Endothelial cell of umbilical vein (primary cell): ENCODE measurements at regions not wholly inside any gene's neighbourhood (a gene's known extent, or its start where the extent isn't known, plus 50 kb on each side); places are given as distances from the start of the nearest gene placed in this dataset.
A peak's percentile ranks its signal among the peaks of the same experiment; 100 is the strongest.

ENCODE experiments used
- BruUV-seq: library from RNA; stranded (reverse); fragments of 400-500 nt; replicated peaks from 2 replicates; lab custom pipeline; 2021; lab: Mats Ljungman, UMichigan
- CTCF ChIA-PET: fragments of 300-600, 350-600 bp; sonication (Branson Sonifier 250); formaldehyde crosslinking; loops from one replicate; lab custom pipeline; 2021; ENCODE audit warnings: antibody characterized with exemption, inconsistent platforms; lab: Charles Lee
- POLR2A ChIA-PET: fragments of 300-600, 350-600 bp; sonication (Branson Sonifier 250); formaldehyde crosslinking; loops from one replicate; lab custom pipeline; 2021; ENCODE audit warnings: antibody characterized with exemption, inconsistent platforms; lab: Charles Lee
- DNase-seq: peaks from one replicate; pipeline ENCODE4 v3.0.0-alpha.2; 2011; ENCODE audit warnings: low read depth, low spot score
- FAIRE-seq: peaks from 2 replicates; lab custom pipeline; 2011; peaks lifted over from hg19 to GRCh38; lab: Jason Lieb, UNC
- H2AFZ ChIP-seq: 2 replicates; pipeline ENCODE4 v1.6.0; 2012; ENCODE audit warnings: low read depth, low read length, control low read depth, inconsistent platforms
- H3K27ac ChIP-seq: 2 replicates; pipeline ENCODE4 v1.5.1; 2011; ENCODE audit warnings: low read depth, mild to moderate bottlenecking, control low read depth, low read length, moderate library complexity; ENCODE audit not compliant: insufficient read depth
- H3K27me3 ChIP-seq, 2 experiments: 2 replicates each; pipeline versions ENCODE4 v1.6.0 to v1.6.1; 2011; ENCODE audit warnings: low read length in 2 of 2, mixed read lengths in 1 of 2; ENCODE audit not compliant: control insufficient read depth in 2 of 2, insufficient read depth in 2 of 2
- H3K36me3 ChIP-seq, 2 experiments: 2 replicates in 1 of 2; 3 replicates in 1 of 2; pipeline ENCODE4 v1.5.1; 2011; ENCODE audit warnings: low read length in 2 of 2, mild to moderate bottlenecking in 1 of 2, moderate library complexity in 1 of 2; ENCODE audit not compliant: control insufficient read depth in 2 of 2, insufficient read depth in 2 of 2; ENCODE audit errors: extremely low read depth in 1 of 2
- H3K4me1 ChIP-seq: 3 replicates; pipeline ENCODE4 v1.5.1; 2011; ENCODE audit warnings: mild to moderate bottlenecking, low read length; ENCODE audit not compliant: control insufficient read depth, insufficient read depth; ENCODE audit errors: extremely low read depth
- H3K4me2 ChIP-seq: 2 replicates; pipeline ENCODE4 v1.6.1; 2011; ENCODE audit warnings: low read length, control low read depth, mixed read lengths; ENCODE audit not compliant: insufficient read depth
- H3K4me3 ChIP-seq, 3 experiments: fragments of 200-600 bp in 1 of 3; sonication (generic), shearing (Covaris generic) in 1 of 3; replicated peaks in 1 of 3; 2 replicates each; pipeline ENCODE4 v1.5.1; 2011 to 2016; ENCODE audit warnings: control low read depth in 3 of 3, low read length in 3 of 3, mild to moderate bottlenecking in 2 of 3, inconsistent platforms in 1 of 3, low read depth in 1 of 3, moderate library complexity in 1 of 3; ENCODE audit not compliant: insufficient read depth in 1 of 3
- H3K79me2 ChIP-seq: 2 replicates; pipeline ENCODE4 v1.6.0; 2012; ENCODE audit warnings: low read length, inconsistent platforms; ENCODE audit not compliant: control insufficient read depth, insufficient read depth
- H3K9ac ChIP-seq: replicated peaks from 2 replicates; pipeline ENCODE3; 2011; ENCODE audit warnings: low read length, control low read depth; ENCODE audit not compliant: insufficient read depth; ENCODE audit errors: extremely low read depth
- H3K9me1 ChIP-seq: replicated peaks from 3 replicates; pipeline ENCODE4 v1.6.0; 2011; ENCODE audit warnings: mild to moderate bottlenecking, low read length; ENCODE audit not compliant: control insufficient read depth, insufficient read depth; ENCODE audit errors: extremely low read depth
- H3K9me3 ChIP-seq: replicated peaks from 2 replicates; pipeline ENCODE4 v1.5.1; 2012; ENCODE audit warnings: low read length, inconsistent platforms; ENCODE audit not compliant: control insufficient read depth, insufficient read depth
- H4K20me1 ChIP-seq: replicated peaks from 2 replicates; pipeline ENCODE3; 2011; ENCODE audit warnings: mild to moderate bottlenecking, low read length; ENCODE audit not compliant: control insufficient read depth, insufficient read depth; ENCODE audit errors: extremely low read depth
- EZH2 ChIP-seq: IDR thresholded peaks from 2 replicates; pipeline ENCODE4 v1.6.1; 2012; ENCODE audit warnings: borderline replicate concordance, low read depth, mild to moderate bottlenecking, moderate library complexity, low read length, inconsistent platforms; ENCODE audit not compliant: severe bottlenecking
- FOS ChIP-seq: IDR thresholded peaks from 2 replicates; pipeline ENCODE4 v1.6.1; 2011; ENCODE audit warnings: mild to moderate bottlenecking, low read length, moderate library complexity, borderline replicate concordance; ENCODE audit not compliant: insufficient read depth
- GATA2 ChIP-seq: IDR thresholded peaks from 2 replicates; pipeline ENCODE4 v1.7.0; 2011; ENCODE audit warnings: low read depth, mild to moderate bottlenecking, moderate library complexity, mixed read lengths, low read length; ENCODE audit not compliant: insufficient read length, insufficient read depth
- MYC ChIP-seq: IDR thresholded peaks from one replicate; pipeline ENCODE4 v1.6.1; 2011; ENCODE audit warnings: mild to moderate bottlenecking, low read depth, low read length
- POLR2A ChIP-seq: IDR thresholded peaks from 2 replicates; pipeline ENCODE4 v1.6.1; 2012; ENCODE audit warnings: low read depth, mild to moderate bottlenecking, control low read depth, low read length
- dilution Hi-C: fragments of 300-500 bp; cut with MboI; formaldehyde crosslinking; loops from one replicate; pipeline ENCODE4 v1.15.0; 2019; ENCODE audit warnings: low sequenced_read_pairs; ENCODE audit not compliant: extremely low pct_ligation_motif_present
- intact Hi-C: fragments of 100-400 bp; cut with micrococcal nuclease; formaldehyde crosslinking; loops from one replicate; pipeline ENCODE4 v1.10.0; 2022
- TF ChIP-seq, protein P1 (sequence below): IDR thresholded peaks from 2 replicates; pipeline ENCODE4 v1.6.1; 2011; ENCODE audit not compliant: insufficient read depth, insufficient read length

GRCh38 chr20:11186301-11187008 is 512.7 kb upstream of the JAG1 start:
- H3K79me2 ChIP-seq: no peaks in the 10 kb centered on the region
- DNase-seq (peak; percentile 75), FAIRE-seq (peak; percentile 28)
- H3K27me3 ChIP-seq: no peaks in the 10 kb centered on the region
- H3K4me2 ChIP-seq: peak overlapping the region; percentile 54
- peak overlapping the region; percentile 5 for H3K27ac ChIP-seq
- H3K4me1 ChIP-seq: peaks cover 14% of the 10 kb centered on the region
- peak overlapping the region; percentile 32 for H2AFZ ChIP-seq
- no peaks in the 10 kb centered on the region for H3K9me1 ChIP-seq
- H3K9ac ChIP-seq: no peak overlapping the region
- BruUV-seq: no TSS peak
- ChIA-PET POLR2A (no interaction called here), CTCF (interaction anchor here (1.5 to 1.6 kb wide), 2 partner anchors 8 to 19 kb away, joined by 5 to 7 read pairs; no protein-coding TSS in a partner anchor)
- H3K9me3 ChIP-seq: no peaks in the 10 kb centered on the region
- TF ChIP-seq, protein P1, sequence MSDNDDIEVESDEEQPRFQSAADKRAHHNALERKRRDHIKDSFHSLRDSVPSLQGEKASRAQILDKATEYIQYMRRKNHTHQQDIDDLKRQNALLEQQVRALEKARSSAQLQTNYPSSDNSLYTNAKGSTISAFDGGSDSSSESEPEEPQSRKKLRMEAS: no peak
- peak; percentile 41 for TF ChIP-seq GATA2
- TF ChIP-seq FOS: peak; percentile 23
- TF ChIP-seq MYC: no peak
- no peak for TF ChIP-seq POLR2A
- TF ChIP-seq EZH2: no peak
- intact Hi-C loops (no loop called here), dilution Hi-C loops (no loop called here)
- no peak overlapping the region for H3K4me3 ChIP-seq
- no peaks in the 10 kb centered on the region for H4K20me1 ChIP-seq
- no peaks in the 10 kb centered on the region for H3K36me3 ChIP-seq
